Colonic mucosa (tissue), 4 donors: ENCODE measurements at regions not wholly inside any gene's neighbourhood (a gene's known extent, or its start where the extent isn't known, plus 50 kb on each side); places are given as distances from the start of the nearest gene placed in this dataset.
"Not testable (repeated sequence)": the region's sequence is repeated elsewhere in the genome, so short reads cannot be mapped to it uniquely, and the experiment has no call there.

Source experiments
- DNase-seq: peaks from one replicate; pipeline ENCODE4 v3.0.0-alpha.2; 2020
- H3K27ac ChIP-seq: fragments of 200-600 bp; one replicate; pipeline ENCODE4 v1.8.0; 2021
- H3K27me3 ChIP-seq: fragments of 200-600 bp; one replicate; pipeline ENCODE4 v1.8.0; 2021
- H3K36me3 ChIP-seq: fragments of 200-600 bp; one replicate; pipeline ENCODE4 v1.8.0; 2021
- H3K4me1 ChIP-seq: fragments of 200-600 bp; one replicate; pipeline ENCODE4 v1.8.0; 2021; ENCODE audit warnings: mild to moderate bottlenecking
- H3K4me3 ChIP-seq: fragments of 200-600 bp; one replicate; pipeline ENCODE4 v1.8.0; 2021
- H3K9ac ChIP-seq, 2 donors: one replicate each; pipeline ENCODE4 v1.7.0; 2013; ENCODE audit warnings: control low read depth in 2 of 2, low read depth in 2 of 2, low read length in 2 of 2
- H3K9me3 ChIP-seq: fragments of 200-600 bp; one replicate; pipeline ENCODE4 v1.8.0; 2021
- intact Hi-C: fragments of 100-400 bp; cut with DNase I; formaldehyde crosslinking; loops from one replicate; pipeline ENCODE4 v1.14.1; 2022
- TF ChIP-seq, protein P1 (sequence below): fragments of 200-600 bp; IDR thresholded peaks from one replicate; pipeline ENCODE4 v1.8.0; 2022; ENCODE audit warnings: antibody characterized with exemption, mild to moderate bottlenecking
- donor health status: healthy.
- donor health status: DM: no; HTN: no; CAD: no.
- donor health status: DM: no; HTN: no; CAD: no.

DNA sequence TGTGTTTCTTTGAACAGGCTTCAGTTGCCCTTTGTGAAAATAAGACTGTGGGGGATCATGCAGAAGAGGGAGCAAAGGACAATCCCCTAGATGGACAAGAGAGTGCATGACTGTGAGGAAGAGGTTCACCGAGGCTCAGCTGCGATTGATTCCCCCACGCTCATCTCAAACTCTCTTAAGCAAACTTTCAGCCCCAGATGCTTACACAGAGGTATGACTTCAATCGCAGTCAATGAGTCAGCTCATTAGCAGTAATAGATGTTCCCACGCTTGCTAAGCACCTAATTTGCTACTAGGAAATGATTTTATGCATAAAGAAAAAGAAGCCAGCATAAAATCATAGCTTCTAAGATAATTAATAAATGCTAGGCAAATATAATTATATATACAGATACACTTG is 2256.1 kb upstream of the AGA start:
- Histone ChIP-seq H3K9me3 (no peaks in the 10 kb centered on the region), H3K9ac (no peak overlapping the region), H3K27ac (no peak overlapping the region), H3K4me1 (no peaks in the 10 kb centered on the region), H3K27me3 (no peaks in the 10 kb centered on the region), H3K4me3 (no peak overlapping the region), H3K36me3 (no peaks in the 10 kb centered on the region)
- intact Hi-C loops: no loop called here
- TF ChIP-seq, protein P1, sequence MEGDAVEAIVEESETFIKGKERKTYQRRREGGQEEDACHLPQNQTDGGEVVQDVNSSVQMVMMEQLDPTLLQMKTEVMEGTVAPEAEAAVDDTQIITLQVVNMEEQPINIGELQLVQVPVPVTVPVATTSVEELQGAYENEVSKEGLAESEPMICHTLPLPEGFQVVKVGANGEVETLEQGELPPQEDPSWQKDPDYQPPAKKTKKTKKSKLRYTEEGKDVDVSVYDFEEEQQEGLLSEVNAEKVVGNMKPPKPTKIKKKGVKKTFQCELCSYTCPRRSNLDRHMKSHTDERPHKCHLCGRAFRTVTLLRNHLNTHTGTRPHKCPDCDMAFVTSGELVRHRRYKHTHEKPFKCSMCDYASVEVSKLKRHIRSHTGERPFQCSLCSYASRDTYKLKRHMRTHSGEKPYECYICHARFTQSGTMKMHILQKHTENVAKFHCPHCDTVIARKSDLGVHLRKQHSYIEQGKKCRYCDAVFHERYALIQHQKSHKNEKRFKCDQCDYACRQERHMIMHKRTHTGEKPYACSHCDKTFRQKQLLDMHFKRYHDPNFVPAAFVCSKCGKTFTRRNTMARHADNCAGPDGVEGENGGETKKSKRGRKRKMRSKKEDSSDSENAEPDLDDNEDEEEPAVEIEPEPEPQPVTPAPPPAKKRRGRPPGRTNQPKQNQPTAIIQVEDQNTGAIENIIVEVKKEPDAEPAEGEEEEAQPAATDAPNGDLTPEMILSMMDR: no peak
- no peak for DNase-seq

DNA sequence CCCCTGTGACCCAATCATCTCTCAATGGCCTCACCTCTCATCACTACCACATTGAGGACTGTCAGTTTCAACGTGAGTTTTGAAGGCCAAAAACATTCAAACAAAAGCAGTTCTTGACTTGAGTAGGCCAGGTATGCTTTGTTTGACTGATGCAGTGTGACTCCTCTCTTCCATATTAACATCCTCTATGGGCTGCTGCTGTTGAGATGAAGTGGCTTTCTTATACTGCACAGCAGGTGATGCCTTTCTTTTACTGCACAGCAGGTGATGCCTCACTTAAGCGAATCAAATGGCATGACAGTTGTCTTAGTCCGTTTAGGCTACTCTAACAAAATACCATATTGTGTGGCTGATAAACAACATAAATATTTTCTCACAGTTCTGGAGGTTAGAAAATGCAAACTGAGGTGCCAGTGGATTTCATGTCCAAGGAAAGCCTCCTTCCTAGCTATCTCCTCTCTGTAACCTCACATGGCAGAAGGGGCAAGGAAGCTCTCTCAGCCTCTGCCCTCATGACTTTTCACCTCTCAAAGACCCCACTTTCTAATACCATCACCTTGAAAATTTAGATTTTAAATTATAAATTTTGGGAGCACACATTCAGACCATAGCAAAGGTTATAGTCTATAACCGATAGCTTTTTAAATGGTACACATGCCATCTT is 2267.9 kb upstream of the AGA start:
- Histone ChIP-seq H3K27me3 (no peaks in the 10 kb centered on the region), H3K27ac (no peak overlapping the region), H3K4me3 (no peak overlapping the region), H3K9ac (no peak overlapping the region), H3K4me1 (no peaks in the 10 kb centered on the region), H3K36me3 (no peaks in the 10 kb centered on the region), H3K9me3 (no peaks in the 10 kb centered on the region)
- TF ChIP-seq, protein P1: no peak
- intact Hi-C loops: no loop called here
- no peak for DNase-seq

DNA sequence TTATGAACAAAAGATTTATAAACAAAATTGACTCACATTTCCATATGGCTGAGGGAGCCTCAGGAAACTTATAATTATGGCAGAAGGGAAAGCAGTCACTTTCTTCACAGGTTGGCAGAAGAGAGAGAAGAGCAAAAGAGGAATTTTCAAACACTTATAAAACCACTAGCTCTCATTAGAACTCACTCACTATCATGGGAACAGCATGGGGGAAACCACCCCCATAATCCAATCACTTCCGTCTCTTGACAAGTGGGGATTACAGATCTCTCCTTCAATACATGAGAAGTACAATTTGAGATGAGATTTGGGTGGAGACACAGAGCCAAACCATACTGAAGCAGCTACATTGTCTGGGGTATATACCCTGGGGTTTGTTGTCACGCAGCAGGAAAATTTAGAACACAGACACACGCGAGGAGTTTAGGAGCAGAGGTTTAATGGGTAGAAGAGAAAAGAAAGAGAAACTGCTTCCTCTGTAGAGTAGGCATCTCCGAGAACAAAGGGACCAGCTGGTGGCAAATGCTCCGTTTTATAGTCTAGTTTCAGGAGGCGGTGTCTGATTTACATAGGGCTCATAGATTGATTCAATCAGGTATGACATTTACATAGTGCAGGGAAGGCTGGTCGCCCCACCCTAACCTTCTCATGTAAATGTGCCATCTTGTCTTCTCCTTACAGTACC is 2277.7 kb upstream of the AGA start:
- Histone ChIP-seq H3K9me3 (no peaks in the 10 kb centered on the region), H3K36me3 (no peaks in the 10 kb centered on the region), H3K27me3 (no peaks in the 10 kb centered on the region), H3K4me1 (no peaks in the 10 kb centered on the region), H3K9ac (no peak overlapping the region), H3K4me3 (no peak overlapping the region), H3K27ac (no peak overlapping the region)
- intact Hi-C loops: no loop called here
- DNase-seq: no peak
- TF ChIP-seq, protein P1: no peak

DNA sequence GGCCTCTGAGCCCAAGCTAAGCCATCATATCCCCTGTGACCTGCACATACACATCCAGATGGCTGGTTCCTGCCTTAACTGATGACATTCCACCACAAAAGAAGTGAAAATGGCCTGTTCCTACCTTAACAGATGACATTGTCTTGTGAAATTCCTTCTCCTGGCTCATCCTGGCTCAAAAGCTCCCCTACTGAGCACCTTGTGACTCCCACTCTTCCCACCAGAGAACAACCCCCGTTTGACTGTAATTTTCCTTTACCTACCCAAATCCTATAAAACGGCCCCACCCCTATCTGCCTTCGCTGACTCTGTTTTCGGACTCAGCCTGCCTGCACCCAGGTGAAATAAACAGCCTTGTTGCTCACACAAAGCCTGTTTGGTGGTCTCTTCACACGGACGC is 2284.3 kb upstream of the AGA start:
- H3K4me1 ChIP-seq, H3K4me3 ChIP-seq, H3K9ac ChIP-seq, H3K27ac ChIP-seq, intact Hi-C loops, H3K9me3 ChIP-seq, H3K27me3 ChIP-seq, DNase-seq, H3K36me3 ChIP-seq: not testable (repeated sequence)

DNA sequence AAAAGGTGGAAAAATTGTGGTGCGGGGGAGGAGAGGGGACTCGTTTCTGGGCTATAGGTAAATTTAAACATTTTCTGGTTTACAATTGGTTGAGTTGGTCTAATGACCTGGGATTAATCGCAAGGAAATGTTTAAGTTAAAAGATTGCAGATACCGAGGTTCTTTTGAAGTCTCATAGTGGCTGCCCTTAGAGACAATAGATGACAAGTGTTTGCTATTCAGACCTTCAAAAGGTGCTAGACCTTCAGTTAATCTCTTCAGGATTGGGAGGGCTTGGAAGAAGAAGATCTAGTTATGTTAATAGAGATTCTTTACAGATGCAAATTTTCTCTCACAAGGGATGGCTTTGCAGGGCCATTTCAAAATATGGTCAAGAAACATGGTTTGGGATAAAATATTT is 2286.1 kb upstream of the AGA start:
- no peaks in the 10 kb centered on the region for H3K27me3 ChIP-seq
- no peak overlapping the region for H3K4me3 ChIP-seq
- H3K36me3 ChIP-seq: no peaks in the 10 kb centered on the region
- no peak overlapping the region for H3K9ac ChIP-seq
- no peak overlapping the region for H3K27ac ChIP-seq
- TF ChIP-seq, protein P1: no peak
- H3K4me1 ChIP-seq: no peaks in the 10 kb centered on the region
- no peak for DNase-seq
- intact Hi-C loops: no loop called here
- H3K9me3 ChIP-seq: no peaks in the 10 kb centered on the region

DNA sequence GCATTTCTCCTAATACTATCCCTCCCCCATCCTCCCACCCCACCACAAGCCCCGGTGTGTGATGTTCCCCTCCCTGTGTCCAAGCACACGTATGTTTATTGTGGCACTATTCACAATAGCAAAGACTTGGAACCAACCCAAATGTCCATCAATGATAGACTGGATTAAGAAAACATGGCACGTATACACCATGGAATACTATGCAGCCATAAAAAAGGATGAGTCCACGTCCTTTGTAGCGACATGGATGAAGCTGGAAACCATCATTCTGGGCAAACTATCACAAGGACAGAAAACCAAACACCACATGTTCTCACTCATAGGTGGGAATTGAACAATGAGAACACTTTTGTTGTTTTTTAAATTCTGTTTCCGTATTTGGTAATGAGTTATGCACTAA is 2294.6 kb upstream of the AGA start:
- H3K4me3 ChIP-seq, intact Hi-C loops, H3K9me3 ChIP-seq, DNase-seq, H3K27ac ChIP-seq, H3K36me3 ChIP-seq, H3K4me1 ChIP-seq, H3K27me3 ChIP-seq, H3K9ac ChIP-seq: not testable (repeated sequence)
